Cardiac muscle cell (in vitro differentiated cells and primary cell): ENCODE measurements at regions not wholly inside any gene's neighbourhood (a gene's known extent, or its start where the extent isn't known, plus 50 kb on each side); places are given as distances from the start of the nearest gene placed in this dataset.

Experiments used
- DNase-seq, 2 donors: peaks; one replicate each; pipeline versions ENCODE4 v3.0.0 to v3.0.0-alpha.2; 2010 to 2017; ENCODE audit warnings: low read depth in 1 of 2, low spot score in 1 of 2
- H3K27ac ChIP-seq: fragments of 200-600 bp; sonication (generic); 2 replicates; pipeline ENCODE4 v1.5.1; 2016
- H3K27me3 ChIP-seq: fragments of 200-600 bp; sonication (generic); 2 replicates; pipeline ENCODE4 v1.6.0; 2016; ENCODE audit warnings: control low read depth
- H3K36me3 ChIP-seq: fragments of 200-600 bp; sonication (generic); 2 replicates; pipeline ENCODE4 v1.5.1; 2016; ENCODE audit warnings: control low read depth
- H3K4me1 ChIP-seq: fragments of 200-600 bp; sonication (generic); 2 replicates; pipeline ENCODE4 v1.8.1; 2017; ENCODE audit warnings: low read depth, mild to moderate bottlenecking, mixed run types
- H3K4me3 ChIP-seq: fragments of 200-600 bp; sonication (generic); 2 replicates; pipeline ENCODE4 v1.5.1; 2016; ENCODE audit warnings: mild to moderate bottlenecking
- H3K9me3 ChIP-seq: fragments of 200-600 bp; sonication (generic); 2 replicates; pipeline ENCODE4 v1.5.1; 2017; ENCODE audit warnings: low read depth, mild to moderate bottlenecking, control low read depth
- TF ChIP-seq, protein P1 (sequence below): IDR thresholded peaks from 2 replicates; pipeline ENCODE4 v1.5.1; 2012; ENCODE audit warnings: low read depth, mild to moderate bottlenecking, low read length

GRCh38 chr11:119478711-119479285, 55.8 kb upstream of the THY1 start:
- Histone ChIP-seq H3K4me3 (no peak overlapping the region), H3K27ac (no peak overlapping the region), H3K4me1 (peaks cover 8% of the 10 kb centered on the region), H3K36me3 (no peaks in the 10 kb centered on the region), H3K9me3 (no peaks in the 10 kb centered on the region), H3K27me3 (peaks cover 25% of the 10 kb centered on the region)
- TF ChIP-seq, protein P1, sequence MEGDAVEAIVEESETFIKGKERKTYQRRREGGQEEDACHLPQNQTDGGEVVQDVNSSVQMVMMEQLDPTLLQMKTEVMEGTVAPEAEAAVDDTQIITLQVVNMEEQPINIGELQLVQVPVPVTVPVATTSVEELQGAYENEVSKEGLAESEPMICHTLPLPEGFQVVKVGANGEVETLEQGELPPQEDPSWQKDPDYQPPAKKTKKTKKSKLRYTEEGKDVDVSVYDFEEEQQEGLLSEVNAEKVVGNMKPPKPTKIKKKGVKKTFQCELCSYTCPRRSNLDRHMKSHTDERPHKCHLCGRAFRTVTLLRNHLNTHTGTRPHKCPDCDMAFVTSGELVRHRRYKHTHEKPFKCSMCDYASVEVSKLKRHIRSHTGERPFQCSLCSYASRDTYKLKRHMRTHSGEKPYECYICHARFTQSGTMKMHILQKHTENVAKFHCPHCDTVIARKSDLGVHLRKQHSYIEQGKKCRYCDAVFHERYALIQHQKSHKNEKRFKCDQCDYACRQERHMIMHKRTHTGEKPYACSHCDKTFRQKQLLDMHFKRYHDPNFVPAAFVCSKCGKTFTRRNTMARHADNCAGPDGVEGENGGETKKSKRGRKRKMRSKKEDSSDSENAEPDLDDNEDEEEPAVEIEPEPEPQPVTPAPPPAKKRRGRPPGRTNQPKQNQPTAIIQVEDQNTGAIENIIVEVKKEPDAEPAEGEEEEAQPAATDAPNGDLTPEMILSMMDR, result no peak
- no peak for DNase-seq

DNA sequence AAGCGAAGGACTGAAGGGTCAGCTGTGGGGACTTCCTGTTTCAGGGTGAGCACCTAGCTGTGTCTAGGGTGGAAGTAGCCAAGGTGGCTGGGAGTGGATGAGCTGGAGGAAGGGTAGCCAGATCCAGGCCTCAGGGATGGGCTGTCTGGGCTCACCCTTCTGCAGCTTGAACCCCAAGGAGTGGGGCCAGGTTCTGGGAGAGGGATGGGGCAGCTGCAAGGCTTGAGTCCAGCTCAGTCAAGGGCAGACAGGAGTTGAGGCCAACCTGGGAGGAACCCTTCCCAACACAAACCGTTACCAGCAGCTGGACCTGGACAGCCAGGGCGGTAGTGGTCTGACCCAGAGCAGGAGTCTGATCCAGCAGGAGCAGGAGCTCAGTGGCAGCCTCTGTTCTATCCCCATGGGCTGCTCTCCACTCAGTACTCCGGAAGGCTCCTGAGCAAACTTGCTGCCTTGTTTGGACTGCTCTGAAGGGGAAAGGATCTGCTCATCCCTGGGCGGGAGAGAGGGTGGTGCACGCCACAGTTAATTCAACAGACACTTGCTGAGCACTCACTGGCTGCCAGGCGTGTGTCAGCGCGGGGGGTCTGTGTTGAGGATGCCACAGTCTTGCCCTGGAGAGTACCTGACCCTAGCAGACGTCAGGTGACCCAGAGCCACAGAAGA, 53.8 kb upstream of the THY1 start:
- Histone ChIP-seq H3K4me3 (no peak overlapping the region), H3K27me3 (peaks cover 8% of the 10 kb centered on the region), H3K9me3 (no peaks in the 10 kb centered on the region), H3K27ac (no peak overlapping the region), H3K36me3 (no peaks in the 10 kb centered on the region), H3K4me1 (peaks cover 8% of the 10 kb centered on the region)
- TF ChIP-seq, protein P1, result no peak
- no peak for DNase-seq

DNA sequence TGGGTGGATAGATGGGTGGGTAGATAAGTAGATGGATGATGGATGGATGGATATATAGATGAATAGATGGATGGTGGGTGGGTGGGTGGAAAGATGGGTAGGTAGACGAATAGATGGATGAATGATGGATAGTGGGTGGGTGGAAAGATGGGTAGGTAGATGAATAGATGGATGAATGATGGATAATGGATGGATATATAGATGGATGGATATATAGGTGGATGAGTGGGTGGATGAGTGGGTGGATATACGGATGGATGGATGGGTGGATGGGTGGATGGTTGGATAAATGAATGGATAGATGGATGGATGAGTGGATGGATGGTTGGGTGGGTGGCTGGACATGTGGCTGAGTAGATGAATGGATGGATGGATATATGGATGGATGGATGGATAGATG, 53.1 kb upstream of the THY1 start:
- peaks cover 8% of the 10 kb centered on the region for H3K4me1 ChIP-seq
- peaks cover 6% of the 10 kb centered on the region for H3K27me3 ChIP-seq
- H3K27ac ChIP-seq, result no peak overlapping the region
- TF ChIP-seq, protein P1, result no peak
- no peak overlapping the region for H3K4me3 ChIP-seq
- H3K36me3 ChIP-seq, result no peaks in the 10 kb centered on the region
- no peaks in the 10 kb centered on the region for H3K9me3 ChIP-seq
- no peak for DNase-seq

DNA sequence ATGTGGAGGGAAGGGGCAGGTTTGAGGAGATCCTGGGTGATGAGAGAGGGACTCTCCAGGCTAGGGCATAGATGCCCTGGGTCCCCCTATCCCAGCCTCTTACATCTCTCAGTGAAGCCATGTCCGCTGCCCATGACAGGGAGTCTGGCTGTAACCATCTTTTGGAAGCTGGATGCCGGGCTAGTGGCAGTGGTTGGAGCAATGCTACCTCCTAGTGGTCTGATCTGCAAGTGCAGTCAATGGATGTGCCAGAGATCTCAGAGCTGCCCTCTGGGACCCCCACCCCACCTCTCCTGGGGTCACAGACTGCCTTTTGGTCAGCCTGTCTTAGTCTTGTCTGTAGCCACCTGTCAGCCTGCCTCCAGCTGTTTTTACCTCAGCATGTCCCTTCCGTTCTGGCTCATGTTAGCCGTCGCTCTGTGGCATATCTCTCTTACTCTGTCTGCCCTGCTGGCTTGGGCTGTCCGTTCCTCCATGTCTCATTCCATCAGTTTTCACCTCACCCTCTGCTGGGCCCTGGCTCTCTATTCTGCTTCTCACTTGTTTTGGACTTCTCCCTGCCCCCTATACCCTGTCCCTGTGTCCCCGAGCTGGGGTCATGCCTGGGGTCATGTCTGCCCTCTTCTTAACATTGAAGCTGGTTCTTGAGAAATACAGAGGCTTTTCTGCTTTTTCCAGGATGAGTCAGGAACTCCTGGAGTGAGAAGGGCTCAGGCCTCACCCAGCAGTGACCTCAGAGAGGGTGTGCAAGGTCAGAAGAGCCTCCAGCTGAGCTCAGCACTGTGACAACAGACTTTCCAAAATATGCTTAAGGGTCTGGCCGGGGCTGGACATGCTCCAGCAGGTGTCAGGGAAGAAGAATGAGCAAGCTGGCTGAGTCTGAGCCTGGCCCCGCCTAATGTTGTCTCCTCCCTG, 52.0 kb upstream of the THY1 start:
- H3K27me3 ChIP-seq, result peaks cover 6% of the 10 kb centered on the region

More for the DNA sequence above, 52.0 kb upstream of the THY1 start:
- Histone ChIP-seq H3K9me3 (no peaks in the 10 kb centered on the region), H3K4me1 (peaks cover under 1% of the 10 kb centered on the region), H3K4me3 (no peak overlapping the region), H3K27ac (no peak overlapping the region), H3K36me3 (no peaks in the 10 kb centered on the region)
- TF ChIP-seq, protein P1, result peak; percentile 96
- peak; percentile 77 to 83 for DNase-seq
